ENCODE measurements at regions not wholly inside any gene's neighbourhood (a gene's known extent, or its start where the extent isn't known, plus 50 kb on each side); places are given as distances from the start of the nearest gene placed in this dataset.

DNA sequence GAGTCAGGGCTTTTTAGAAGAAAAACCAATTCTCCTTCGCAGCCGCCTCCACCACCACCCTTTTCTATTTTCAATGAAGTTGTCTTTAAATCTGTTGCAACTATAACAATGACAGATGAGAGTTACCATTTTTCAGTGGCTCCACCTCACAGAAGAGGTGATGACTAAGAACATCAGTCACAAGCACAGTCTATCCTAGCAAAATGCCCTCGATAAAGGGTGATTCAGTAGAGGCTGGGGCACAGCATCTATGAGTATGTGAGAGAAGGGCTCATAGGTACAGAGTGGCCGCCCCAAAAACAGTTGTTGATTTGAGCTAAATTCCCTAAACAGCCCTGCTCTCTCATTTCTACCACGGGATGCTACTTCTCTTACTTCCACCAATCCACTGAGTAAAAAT is 310.8 kb upstream of the MGAT5 start:
- no peak for TF ChIP-seq CEBPB (IDR thresholded peaks at IDR 0.05; ENCODE audit: low read depth)
- TF ChIP-seq EZH2 (IDR thresholded peaks at IDR 0.05), result no peak
- no peak for TF ChIP-seq EZH2phosphoT487 (IDR thresholded peaks at IDR 0.05; ENCODE audit: borderline replicate concordance)
